ENCODE measurements at regions not wholly inside any gene's neighbourhood (a gene's known extent, or its start where the extent isn't known, plus 50 kb on each side); places are given as distances from the start of the nearest gene placed in this dataset.

DNA sequence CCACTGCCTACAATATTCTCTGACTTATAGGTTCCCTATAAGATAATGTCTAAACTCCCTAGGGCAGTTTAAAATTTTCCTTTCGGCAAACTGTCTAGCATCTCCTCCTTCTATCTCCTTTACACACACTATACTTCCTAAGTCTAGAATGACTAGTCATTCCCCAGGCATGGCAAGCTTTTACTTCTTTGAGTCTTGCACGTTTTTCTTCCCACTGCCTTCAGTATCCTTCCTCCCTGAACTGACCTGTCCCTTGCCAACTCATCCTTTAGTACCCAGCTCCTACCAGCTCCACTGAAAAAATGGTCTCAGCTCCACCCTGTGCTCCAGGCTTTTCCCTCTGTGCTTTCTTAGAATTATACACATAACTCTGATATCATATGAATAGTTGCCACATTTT lies 93.8 kb upstream of the KBTBD8 start:
- Histone ChIP-seq H3K27me3 (ENCODE audit: control insufficient read depth in 2 of 2, insufficient read depth in 2 of 2, low read length in 2 of 2) (no peaks in the 10 kb centered on the region), H3K9ac (replicated peaks; ENCODE audit: extremely low read depth, insufficient read depth, low read length) (no peak overlapping the region), H3K36me3 (ENCODE audit: control insufficient read depth in 2 of 2, extremely low read depth in 1 of 2, insufficient read depth in 2 of 2, low read length in 2 of 2) (no peaks in the 10 kb centered on the region), H3K79me2 (ENCODE audit: control insufficient read depth, insufficient read depth, low read length) (no peaks in the 10 kb centered on the region), H2AFZ (ENCODE audit: low read depth, low read length) (no peak overlapping the region), H3K27ac (ENCODE audit: insufficient read depth, low read depth, low read length) (no peak overlapping the region), H4K20me1 (replicated peaks; ENCODE audit: control insufficient read depth, extremely low read depth, insufficient read depth, low read length) (no peaks in the 10 kb centered on the region), H3K4me3 (replicated peaks in 1 of 3; ENCODE audit: insufficient read depth in 1 of 3, low read depth in 1 of 3, low read length in 3 of 3) (no peak overlapping the region), H3K9me1 (replicated peaks; ENCODE audit: control insufficient read depth, extremely low read depth, insufficient read depth, low read length) (no peaks in the 10 kb centered on the region), H3K4me2 (ENCODE audit: insufficient read depth, low read length) (no peak overlapping the region), H3K9me3 (replicated peaks; ENCODE audit: control insufficient read depth, insufficient read depth, low read length) (no peaks in the 10 kb centered on the region), H3K4me1 (ENCODE audit: control insufficient read depth, extremely low read depth, insufficient read depth, low read length) (no peaks in the 10 kb centered on the region)
- DNase-seq (ENCODE audit: low read depth, low spot score) (no peak), FAIRE-seq (no peak)
- POLR2A ChIA-PET = no interaction called here
- TF ChIP-seq FOS (IDR thresholded peaks at IDR 0.05; ENCODE audit: borderline replicate concordance, insufficient read depth, low read length) = no peak
- dilution Hi-C loops (cut with MboI; ENCODE audit: extremely low pct_ligation_motif_present, low sequenced_read_pairs) = no loop called here
- no TSS peak for BruUV-seq (replicated peaks)
- CTCF ChIA-PET = no interaction called here
- intact Hi-C loops (cut with micrococcal nuclease) = no loop called here

DNA sequence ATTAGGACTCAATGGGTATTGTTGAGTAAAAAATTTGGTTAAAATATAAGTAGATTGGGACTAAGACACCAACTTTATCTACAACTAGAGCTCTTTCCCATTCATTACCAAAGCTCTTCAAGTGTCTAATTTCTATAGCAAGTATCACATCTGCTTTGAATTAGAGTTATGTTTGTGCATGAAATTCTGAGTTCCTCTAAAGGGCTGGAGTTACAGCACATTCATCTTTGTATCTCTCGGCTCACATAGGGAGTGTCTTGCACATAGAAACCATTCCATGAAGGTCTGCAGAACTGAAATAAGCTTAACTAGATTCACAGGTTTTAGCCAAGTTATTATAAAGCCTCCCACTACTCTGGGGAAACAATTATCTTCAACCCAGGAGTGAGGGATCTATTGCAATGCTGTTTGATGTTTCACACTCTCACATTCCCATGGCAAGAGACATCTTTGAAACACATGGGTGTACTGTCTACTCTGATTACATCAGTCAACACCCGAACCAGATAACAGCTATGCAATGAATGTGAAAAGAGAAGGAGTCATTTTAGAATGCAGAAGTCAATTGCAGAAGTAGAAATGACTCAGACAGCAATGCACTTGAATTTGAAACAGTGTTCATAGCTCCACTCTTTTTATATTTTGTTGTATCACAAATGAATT lies 93.1 kb upstream of the KBTBD8 start:
- TF ChIP-seq, protein P1, sequence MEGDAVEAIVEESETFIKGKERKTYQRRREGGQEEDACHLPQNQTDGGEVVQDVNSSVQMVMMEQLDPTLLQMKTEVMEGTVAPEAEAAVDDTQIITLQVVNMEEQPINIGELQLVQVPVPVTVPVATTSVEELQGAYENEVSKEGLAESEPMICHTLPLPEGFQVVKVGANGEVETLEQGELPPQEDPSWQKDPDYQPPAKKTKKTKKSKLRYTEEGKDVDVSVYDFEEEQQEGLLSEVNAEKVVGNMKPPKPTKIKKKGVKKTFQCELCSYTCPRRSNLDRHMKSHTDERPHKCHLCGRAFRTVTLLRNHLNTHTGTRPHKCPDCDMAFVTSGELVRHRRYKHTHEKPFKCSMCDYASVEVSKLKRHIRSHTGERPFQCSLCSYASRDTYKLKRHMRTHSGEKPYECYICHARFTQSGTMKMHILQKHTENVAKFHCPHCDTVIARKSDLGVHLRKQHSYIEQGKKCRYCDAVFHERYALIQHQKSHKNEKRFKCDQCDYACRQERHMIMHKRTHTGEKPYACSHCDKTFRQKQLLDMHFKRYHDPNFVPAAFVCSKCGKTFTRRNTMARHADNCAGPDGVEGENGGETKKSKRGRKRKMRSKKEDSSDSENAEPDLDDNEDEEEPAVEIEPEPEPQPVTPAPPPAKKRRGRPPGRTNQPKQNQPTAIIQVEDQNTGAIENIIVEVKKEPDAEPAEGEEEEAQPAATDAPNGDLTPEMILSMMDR (IDR thresholded peaks at IDR 0.05; ENCODE audit: extremely low read depth in 1 of 2, insufficient read depth in 1 of 2, low read depth in 1 of 2, low read length in 2 of 2) = no peak
- TF ChIP-seq POLR2AphosphoS5 (IDR thresholded peaks at IDR 0.05; ENCODE audit: insufficient read depth, low read depth, low read length) = no peak
- no peak for TF ChIP-seq EZH2 (IDR thresholded peaks at IDR 0.05; ENCODE audit: borderline replicate concordance, low read depth, low read length, severe bottlenecking)
- no peak for TF ChIP-seq MYC (IDR thresholded peaks at IDR 0.05; ENCODE audit: low read depth, low read length)
- TF ChIP-seq FOS (IDR thresholded peaks at IDR 0.05; ENCODE audit: borderline replicate concordance, insufficient read depth, low read length) = no peak
- no peak for TF ChIP-seq POLR2A (IDR thresholded peaks at IDR 0.05; ENCODE audit: low read depth, low read length)
- no peak for TF ChIP-seq JUN (IDR thresholded peaks at IDR 0.05; ENCODE audit: borderline replicate concordance, insufficient read depth, insufficient read length, low read depth)
- no peak for TF ChIP-seq GATA2 (IDR thresholded peaks at IDR 0.05; ENCODE audit: insufficient read depth, insufficient read length, low read depth, low read length)
- TF ChIP-seq, protein P2, sequence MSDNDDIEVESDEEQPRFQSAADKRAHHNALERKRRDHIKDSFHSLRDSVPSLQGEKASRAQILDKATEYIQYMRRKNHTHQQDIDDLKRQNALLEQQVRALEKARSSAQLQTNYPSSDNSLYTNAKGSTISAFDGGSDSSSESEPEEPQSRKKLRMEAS (IDR thresholded peaks at IDR 0.05; ENCODE audit: insufficient read depth, insufficient read length) = no peak
- Histone ChIP-seq H3K9me3 (replicated peaks; ENCODE audit: control insufficient read depth, insufficient read depth, low read length) (no peaks in the 10 kb centered on the region), H3K4me3 (replicated peaks in 1 of 3; ENCODE audit: insufficient read depth in 1 of 3, low read depth in 1 of 3, low read length in 3 of 3) (no peak overlapping the region), H3K9me1 (replicated peaks; ENCODE audit: control insufficient read depth, extremely low read depth, insufficient read depth, low read length) (no peaks in the 10 kb centered on the region), H3K27ac (ENCODE audit: insufficient read depth, low read depth, low read length) (no peak overlapping the region), H3K36me3 (ENCODE audit: control insufficient read depth in 2 of 2, extremely low read depth in 1 of 2, insufficient read depth in 2 of 2, low read length in 2 of 2) (no peaks in the 10 kb centered on the region), H3K27me3 (ENCODE audit: control insufficient read depth in 2 of 2, insufficient read depth in 2 of 2, low read length in 2 of 2) (no peaks in the 10 kb centered on the region), H2AFZ (ENCODE audit: low read depth, low read length) (no peak overlapping the region), H4K20me1 (replicated peaks; ENCODE audit: control insufficient read depth, extremely low read depth, insufficient read depth, low read length) (no peaks in the 10 kb centered on the region), H3K4me2 (ENCODE audit: insufficient read depth, low read length) (no peak overlapping the region), H3K79me2 (ENCODE audit: control insufficient read depth, insufficient read depth, low read length) (no peaks in the 10 kb centered on the region), H3K9ac (replicated peaks; ENCODE audit: extremely low read depth, insufficient read depth, low read length) (no peak overlapping the region), H3K4me1 (ENCODE audit: control insufficient read depth, extremely low read depth, insufficient read depth, low read length) (no peaks in the 10 kb centered on the region)
- dilution Hi-C loops (cut with MboI; ENCODE audit: extremely low pct_ligation_motif_present, low sequenced_read_pairs) = no loop called here
- BruUV-seq (replicated peaks) = no TSS peak
- ChIA-PET CTCF (interaction anchor here (1.4 kb wide), 1 partner anchor 9 kb away, joined by 3 read pairs; no protein-coding TSS in a partner anchor), POLR2A (no interaction called here)
- FAIRE-seq (no peak), DNase-seq (ENCODE audit: low read depth, low spot score) (no peak)
- intact Hi-C loops (cut with micrococcal nuclease) = no loop called here

Data from endothelial cell of umbilical vein (primary cell).